HepG2 (cell line): ENCODE measurements at regions not wholly inside any gene's neighbourhood (a gene's known extent, or its start where the extent isn't known, plus 50 kb on each side); places are given as distances from the start of the nearest gene placed in this dataset.

ENCODE experiments used
- ARID5B ChIP-seq: IDR thresholded peaks from 2 replicates; pipeline ENCODE4 v1.4.0; 2020; ENCODE audit warnings: mild to moderate bottlenecking, missing genetic modification reagents
- ATM ChIP-seq: fragments of 450-650 bp; IDR thresholded peaks from 2 replicates; pipeline ENCODE4 v1.7.1; 2017; ENCODE audit warnings: mild to moderate bottlenecking, borderline replicate concordance
- CREB1 ChIP-seq, 2 experiments: fragments of 450-650 bp in 1 of 2; IDR thresholded peaks; 2 replicates each; pipeline ENCODE4 v1.6.1; 2016 to 2017; ENCODE audit warnings: control low read depth in 1 of 2, mild to moderate bottlenecking in 1 of 2, missing compliant biosample characterization in 1 of 2, missing genetic modification characterization in 1 of 2
- FOXA3 ChIP-seq: IDR thresholded peaks from 2 replicates; pipeline ENCODE4 v1.6.1; 2016; ENCODE audit warnings: missing genetic modification reagents, missing compliant biosample characterization
- MEIS1 ChIP-seq: sonication (generic); formaldehyde crosslinking; IDR thresholded peaks from 2 replicates; pipeline ENCODE4 v1.9.0; 2021; ENCODE audit warnings: mild to moderate bottlenecking, missing genetic modification reagents, moderate library complexity, borderline replicate concordance
- MEIS2 ChIP-seq: sonication (generic); formaldehyde crosslinking; IDR thresholded peaks from 2 replicates; pipeline ENCODE4 v1.9.0; 2021; ENCODE audit warnings: mild to moderate bottlenecking, missing genetic modification reagents
- MTA1 ChIP-seq: sonication (generic); formaldehyde crosslinking; IDR thresholded peaks from 2 replicates; pipeline ENCODE4 v1.4.0; 2020; ENCODE audit warnings: missing genetic modification reagents, mild to moderate bottlenecking, borderline replicate concordance
- NCOA2 ChIP-seq: sonication (generic); formaldehyde crosslinking; IDR thresholded peaks from 2 replicates; pipeline ENCODE4 v1.8.0; 2022; ENCODE audit warnings: inconsistent platforms
- REST ChIP-seq, 2 experiments: IDR thresholded peaks; 2 replicates each; pipeline ENCODE4 v1.6.1; 2011 to 2012; ENCODE audit warnings: low read length in 2 of 2, borderline replicate concordance in 1 of 2, low read depth in 1 of 2, mild to moderate bottlenecking in 1 of 2, moderate library complexity in 1 of 2
- TBX3 ChIP-seq: fragments of 450-650 bp; IDR thresholded peaks from 2 replicates; pipeline ENCODE4 v1.6.1; 2017; ENCODE audit warnings: antibody characterized with exemption, mild to moderate bottlenecking, inconsistent platforms, borderline replicate concordance
- ZNF205 ChIP-seq: IDR thresholded peaks from 2 replicates; pipeline ENCODE4 v1.6.1; 2018; ENCODE audit warnings: missing biosample characterization, missing genetic modification reagents
- ZNF207 ChIP-seq: fragments of 450-650 bp; IDR thresholded peaks from 2 replicates; pipeline ENCODE4 v1.6.1; 2016; ENCODE audit warnings: antibody characterized with exemption, borderline replicate concordance
- ZNF572 ChIP-seq: sonication (generic); formaldehyde crosslinking; IDR thresholded peaks from 2 replicates; pipeline ENCODE4 v1.5.1; 2020; ENCODE audit warnings: mild to moderate bottlenecking, missing genetic modification reagents
- TF ChIP-seq, protein P1 (sequence below): sonication (generic); formaldehyde crosslinking; IDR thresholded peaks from 2 replicates; pipeline ENCODE4 v1.5.1; 2020; ENCODE audit warnings: mild to moderate bottlenecking, missing genetic modification reagents

DNA sequence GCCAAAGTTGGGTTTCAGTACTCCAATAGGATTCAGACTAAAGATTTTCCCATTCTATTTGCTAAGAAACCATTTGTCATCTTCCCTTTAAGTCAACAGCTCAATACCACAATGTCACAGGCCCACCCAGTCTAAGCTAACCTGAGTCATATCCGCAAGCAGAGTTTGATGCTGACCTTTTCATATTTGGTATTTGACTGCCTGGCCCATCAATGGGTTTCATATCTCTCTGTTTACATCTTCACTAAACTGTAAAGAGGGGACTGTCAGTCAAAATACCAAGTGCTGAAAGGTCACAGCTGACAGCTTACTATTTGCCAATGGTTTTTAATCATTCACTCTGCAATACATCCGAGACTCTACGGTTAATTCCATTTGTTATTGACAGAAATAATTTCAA is 707.5 kb upstream of the ACTRT1 start (continued):
- TF ChIP-seq ARID5B (CRISPR knock-in tag) (peak; percentile 78), ZNF207 (no peak), MEIS2 (CRISPR knock-in tag) (peak; percentile 64; the same call in 1 of the 2 replicates), MEIS1 (CRISPR knock-in tag) (peak; percentile 52; the same call in 1 of the 2 replicates), NCOA2 (0 out of 2 replicates have a peak, but pooled peaks have one; percentile 30), ATM (no peak), ZNF205 (CRISPR knock-in tag) (no peak), REST (IDR thresholded peaks at IDR 0.05; ENCODE audit: borderline replicate concordance in 1 of 2, low read depth in 1 of 2, low read length in 2 of 2) (no peak), FOXA3 (peak; percentile 78), TBX3 (peak; percentile 79; the same call in 1 of the 2 replicates), MTA1 (no peak), ZNF572 (CRISPR knock-in tag) (no peak), CREB1 (IDR thresholded peaks at IDR 0.05) (no peak), CREB1 (CRISPR knock-in tag; IDR thresholded peaks at IDR 0.05) (no peak)
- TF ChIP-seq, protein P1, sequence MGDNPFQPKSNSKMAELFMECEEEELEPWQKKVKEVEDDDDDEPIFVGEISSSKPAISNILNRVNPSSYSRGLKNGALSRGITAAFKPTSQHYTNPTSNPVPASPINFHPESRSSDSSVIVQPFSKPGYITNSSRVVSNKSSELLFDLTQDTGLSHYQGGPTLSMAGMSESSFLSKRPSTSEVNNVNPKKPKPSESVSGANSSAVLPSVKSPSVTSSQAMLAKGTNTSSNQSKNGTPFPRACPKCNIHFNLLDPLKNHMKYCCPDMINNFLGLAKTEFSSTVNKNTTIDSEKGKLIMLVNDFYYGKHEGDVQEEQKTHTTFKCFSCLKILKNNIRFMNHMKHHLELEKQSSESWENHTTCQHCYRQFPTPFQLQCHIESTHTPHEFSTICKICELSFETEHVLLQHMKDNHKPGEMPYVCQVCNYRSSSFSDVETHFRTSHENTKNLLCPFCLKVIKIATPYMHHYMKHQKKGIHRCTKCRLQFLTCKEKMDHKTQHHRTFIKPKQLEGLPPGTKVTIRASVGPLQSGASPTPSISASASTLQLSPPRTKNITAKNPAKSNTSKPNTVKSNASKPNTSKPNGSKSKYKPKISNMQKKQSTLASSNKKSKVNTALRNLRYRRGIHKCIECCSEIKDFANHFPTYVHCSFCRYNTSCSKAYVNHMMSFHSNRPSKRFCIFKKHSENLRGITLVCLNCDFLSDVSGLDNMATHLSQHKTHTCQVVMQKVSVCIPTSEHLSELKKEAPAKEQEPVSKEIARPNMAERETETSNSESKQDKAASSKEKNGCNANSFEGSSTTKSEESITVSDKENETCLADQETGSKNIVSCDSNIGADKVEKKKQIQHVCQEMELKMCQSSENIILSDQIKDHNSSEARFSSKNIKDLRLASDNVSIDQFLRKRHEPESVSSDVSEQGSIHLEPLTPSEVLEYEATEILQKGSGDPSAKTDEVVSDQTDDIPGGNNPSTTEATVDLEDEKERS = no peak
